Putamen (tissue), 1 donor: ENCODE measurements at regions not wholly inside any gene's neighbourhood (a gene's known extent, or its start where the extent isn't known, plus 50 kb on each side); places are given as distances from the start of the nearest gene placed in this dataset.

Source experiments
- DNase-seq: peaks from one replicate; pipeline ENCODE4 v3.0.0-alpha.2; 2016; ENCODE audit warnings: low spot score

DNA sequence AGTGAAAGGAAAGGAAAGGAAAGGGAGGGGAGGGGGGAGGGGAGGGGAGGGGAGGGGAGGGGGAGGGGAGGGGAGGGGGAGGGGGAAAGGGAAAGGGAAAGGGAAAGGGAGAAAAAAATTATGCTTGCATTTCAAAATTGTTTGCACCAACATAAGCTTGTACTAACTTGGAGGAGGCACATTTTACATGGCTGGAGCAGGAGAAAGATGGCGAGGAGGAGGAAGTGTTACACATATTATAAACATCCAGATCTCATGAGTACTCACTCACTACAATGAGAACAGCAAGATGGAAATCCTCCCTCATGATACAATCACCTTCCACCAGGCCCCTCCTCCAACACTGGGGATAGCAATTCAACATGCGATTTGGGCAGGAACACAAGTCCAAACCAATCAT is 660.2 kb upstream of the CDH2 start:
- DNase-seq, result no peak

DNA sequence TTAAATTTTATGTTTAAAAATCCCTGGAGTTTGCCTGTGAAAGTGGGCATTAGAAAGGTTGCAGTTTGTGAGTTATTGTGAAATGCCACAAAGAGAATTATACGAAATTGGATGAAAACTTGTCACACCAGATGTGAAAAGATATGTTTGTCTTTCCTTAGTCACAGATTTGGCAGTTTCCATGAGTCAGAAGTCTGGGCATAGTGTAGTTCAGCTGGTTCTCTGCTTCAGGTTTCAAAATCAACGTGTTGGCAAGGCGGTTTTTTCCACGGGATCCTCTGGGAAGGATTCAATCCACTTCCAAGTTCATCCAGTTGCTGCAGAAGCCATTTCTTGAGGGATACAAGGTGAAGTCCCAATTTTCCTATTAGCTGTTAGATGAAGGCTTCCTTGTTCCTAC is 658.0 kb upstream of the CDH2 start:
- DNase-seq, result no peak

DNA sequence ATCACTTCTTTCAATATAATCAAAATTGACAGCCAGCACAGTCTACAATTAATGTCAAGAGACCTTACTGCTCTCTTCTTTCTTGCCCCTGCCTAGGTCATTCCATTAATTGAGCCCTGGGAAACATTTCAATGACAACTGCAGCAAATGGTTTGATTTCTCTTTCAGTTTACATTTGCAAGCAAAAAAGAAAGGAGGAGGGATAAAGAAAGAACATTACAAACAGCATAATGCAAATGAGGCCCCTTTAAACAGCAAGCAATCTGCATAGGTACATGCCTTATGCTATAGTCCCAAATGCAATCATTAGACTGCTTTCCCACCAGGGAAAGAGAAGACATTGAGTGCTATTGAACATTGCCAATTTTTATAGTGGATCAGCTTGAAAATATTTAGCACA is 655.0 kb upstream of the CDH2 start:
- DNase-seq, result no peak

DNA sequence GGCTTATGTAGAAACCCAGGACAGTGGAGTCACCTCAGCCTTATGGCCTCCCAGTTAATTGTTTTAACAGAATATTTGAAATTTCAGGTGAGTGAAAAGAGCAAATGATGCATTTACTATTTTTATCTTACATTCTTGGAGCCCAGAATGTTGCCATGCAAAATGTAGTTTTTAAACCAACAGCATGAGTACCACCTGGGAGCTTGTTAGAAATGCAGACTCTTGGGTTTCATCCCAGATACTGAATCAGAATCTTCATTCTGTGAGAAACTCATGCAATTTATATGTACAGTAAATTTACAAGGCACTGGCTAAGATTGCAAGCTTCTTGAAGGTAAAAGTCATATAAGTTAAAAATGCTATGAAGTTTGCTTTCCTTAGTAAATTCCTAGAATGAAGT is 654.5 kb upstream of the CDH2 start:
- no peak for DNase-seq

DNA sequence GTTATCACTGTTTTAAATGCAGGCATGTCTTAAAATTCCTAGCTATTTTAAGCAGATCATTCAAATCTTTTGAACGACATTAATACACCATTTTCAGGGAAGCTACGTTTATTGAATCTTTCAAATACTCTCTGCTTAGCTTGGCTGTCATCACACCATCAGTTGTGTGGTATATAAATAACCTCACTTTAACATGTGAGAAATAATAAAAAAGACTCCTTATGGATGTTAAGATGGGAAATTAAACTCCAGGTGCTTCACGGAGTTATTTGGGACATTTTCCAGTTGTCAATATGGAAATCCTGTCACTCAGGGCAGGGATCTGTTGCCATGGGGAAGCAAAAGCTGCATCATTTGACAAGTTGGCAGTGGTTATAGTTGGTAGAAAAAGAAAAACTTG is 649.2 kb upstream of the CDH2 start:
- DNase-seq, result peak; percentile 34

DNA sequence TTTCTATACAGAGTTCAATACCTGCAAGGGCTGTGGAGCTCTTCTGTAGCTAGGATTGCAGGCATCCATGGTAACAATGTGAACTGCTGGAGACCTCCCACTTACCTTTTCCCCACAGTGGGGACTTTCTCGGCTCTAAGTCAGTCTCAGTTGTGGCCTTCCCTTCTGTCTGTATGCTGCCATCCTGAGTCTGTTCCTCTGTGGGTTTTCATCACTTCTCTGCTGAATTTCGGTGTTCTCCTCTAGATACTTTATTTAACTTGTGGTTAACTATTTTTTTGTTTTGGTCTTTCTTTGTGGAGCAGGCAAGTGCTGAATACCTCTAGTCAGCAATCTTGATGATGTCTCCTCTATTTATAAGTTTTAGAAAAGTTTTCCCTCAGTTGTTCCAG is 647.2 kb upstream of the CDH2 start:
- no peak for DNase-seq

DNA sequence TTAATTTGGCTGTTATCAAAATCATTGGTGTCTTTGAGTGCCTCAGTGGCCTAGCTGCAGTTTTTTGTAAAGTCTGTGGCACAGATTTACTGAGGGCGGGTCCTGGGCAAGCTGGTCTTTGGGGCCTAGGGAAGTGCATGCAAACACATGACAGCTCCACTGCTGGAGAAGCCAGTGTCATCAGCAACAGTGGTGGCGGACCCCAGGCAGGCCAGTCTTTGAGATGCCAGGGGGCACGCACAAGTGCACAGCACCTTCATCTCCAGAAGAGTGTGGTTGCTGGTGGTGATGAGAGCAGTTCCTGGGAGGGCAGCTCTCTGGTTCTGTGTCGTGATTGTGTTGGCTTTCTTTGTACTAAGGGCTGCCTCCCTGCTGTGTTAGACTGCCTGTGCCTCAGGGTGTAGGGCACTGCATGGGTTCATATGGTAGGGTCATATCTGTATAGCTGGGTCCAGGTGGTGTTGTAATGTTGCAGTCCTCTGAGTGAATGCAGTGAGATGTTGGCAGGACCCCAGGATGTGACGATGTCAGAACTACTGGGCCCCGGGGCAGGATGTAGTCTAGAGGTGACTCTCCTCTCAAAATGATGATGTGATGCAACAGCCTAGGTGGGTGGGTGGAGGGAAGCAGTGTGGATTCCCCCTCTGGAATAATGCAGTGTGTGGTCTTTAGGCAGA is 646.7 kb upstream of the CDH2 start:
- DNase-seq, result no peak

DNA sequence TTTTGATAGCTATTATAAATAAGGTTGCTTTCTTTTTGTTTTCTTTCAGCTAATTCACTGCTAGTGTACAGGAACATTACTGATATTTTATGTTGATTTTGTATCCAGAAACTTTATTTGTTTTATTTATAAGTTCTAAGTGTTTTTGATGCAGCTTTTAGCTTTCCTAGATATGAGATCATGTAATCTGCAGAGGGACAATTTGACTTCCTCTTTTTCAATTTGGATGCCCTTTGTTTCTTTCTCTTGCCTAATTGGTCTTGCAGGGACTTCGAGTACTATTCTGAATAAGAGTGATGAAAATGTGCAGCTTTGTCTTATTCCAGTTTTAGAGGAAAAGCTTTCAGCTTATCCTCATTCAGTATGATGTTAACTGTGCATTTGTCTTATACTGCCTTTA is 643.4 kb upstream of the CDH2 start:
- no peak for DNase-seq

DNA sequence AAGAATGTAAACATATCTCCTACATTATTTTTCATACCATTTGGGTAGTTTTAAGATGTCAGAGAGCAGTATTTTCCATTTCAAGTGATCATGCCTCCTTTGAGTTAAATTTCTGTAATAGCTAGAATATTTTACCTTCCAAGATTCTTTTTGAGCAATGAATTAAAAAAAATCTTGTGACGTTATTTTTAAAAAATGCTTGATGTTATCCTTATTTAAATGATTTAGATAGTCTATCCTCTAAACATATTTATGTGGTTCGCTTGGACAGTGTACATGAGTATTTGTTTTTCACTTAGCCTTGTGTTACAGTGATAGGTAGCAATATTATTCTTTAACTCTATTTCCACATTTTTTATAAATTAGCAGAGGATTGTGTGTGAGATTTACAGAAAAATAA is 639.2 kb upstream of the CDH2 start:
- DNase-seq, result no peak

DNA sequence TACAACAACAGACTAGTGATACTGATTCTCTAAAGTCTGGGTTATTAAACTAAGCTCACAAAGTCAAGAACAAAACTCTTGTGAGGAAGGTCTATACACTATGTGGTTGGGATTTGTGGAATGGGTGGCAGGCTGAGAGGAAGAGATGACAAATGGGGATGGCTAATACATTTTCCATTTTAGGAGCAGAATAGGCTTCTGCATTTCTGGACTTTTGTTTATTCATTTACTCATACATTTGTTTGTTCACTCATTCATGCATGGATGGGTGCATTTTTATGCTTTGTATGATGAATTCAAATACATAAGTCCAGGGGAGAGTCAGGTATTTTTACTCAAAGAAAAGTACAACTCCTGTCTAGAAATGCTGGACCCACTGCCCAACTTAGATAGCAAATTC is 637.4 kb upstream of the CDH2 start:
- DNase-seq, result no peak

DNA sequence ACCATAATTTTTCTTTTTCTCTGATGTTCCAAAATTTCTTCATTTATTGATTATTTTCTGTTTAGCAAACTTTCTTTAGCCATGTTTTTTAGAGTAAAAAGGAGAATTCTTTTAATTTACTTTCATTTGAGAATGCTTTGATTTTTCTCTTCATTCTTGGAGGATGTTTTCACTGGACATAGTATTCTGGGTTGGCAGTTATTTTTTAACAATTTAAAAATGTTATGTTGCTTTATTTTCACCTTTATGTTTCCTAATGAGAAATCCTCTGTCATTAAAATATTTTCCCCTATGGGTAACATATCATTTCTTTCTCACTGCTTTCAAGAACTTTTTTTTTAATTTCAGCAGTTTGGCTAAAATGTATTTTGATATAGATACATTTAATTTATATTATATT is 631.4 kb upstream of the CDH2 start:
- DNase-seq, result no peak

DNA sequence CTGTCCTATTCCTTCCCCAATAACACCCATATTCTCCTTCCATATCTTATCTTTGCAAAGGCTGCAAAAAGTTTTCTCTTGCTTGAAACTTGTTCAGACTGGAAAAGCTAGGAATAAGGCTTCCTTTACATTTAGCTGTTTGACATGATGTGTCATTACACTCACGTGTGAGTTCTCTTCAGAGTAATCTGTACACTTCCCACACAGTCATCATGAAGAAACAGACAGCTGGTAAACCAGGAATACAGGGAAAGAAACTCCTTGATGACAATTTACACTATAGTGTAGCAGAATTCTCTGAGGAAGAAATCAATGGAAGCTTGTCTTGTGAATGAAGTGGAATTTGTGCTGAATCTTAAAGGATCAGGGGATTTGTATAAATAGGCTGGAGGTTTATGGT is 628.6 kb upstream of the CDH2 start:
- no peak for DNase-seq

DNA sequence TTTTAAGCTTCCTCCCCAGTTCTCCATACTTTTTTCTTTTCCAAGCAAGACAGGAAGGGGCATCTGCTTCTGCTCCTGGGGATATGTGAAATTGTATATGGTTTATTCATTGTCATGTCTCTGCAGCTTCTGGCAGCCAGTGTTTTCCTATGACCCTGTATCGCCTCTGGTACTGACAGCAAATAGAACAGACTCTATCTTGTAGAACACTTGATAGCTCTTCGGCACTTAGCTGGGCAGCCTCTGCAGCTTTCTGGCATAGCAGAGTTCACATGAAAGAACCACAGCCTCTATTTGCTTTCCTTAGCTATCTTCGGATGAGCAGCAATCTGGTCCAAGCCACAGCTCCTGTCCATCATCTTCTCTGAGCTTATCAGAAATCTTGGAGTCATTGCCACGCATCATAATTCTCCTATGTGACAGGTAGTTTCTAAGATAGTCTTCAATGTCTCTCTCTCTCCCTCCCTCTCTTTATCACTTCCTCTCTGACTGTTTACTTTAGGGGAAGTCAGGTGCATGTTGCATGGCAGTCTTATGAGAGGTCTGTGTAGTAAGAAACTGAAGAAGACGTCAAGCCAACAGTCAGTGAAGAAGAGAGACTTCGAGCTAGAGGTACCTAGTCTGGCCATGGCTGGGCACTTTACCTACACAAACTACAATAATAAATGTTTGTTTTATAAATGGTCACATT is 627.7 kb upstream of the CDH2 start:
- DNase-seq, result no peak

DNA sequence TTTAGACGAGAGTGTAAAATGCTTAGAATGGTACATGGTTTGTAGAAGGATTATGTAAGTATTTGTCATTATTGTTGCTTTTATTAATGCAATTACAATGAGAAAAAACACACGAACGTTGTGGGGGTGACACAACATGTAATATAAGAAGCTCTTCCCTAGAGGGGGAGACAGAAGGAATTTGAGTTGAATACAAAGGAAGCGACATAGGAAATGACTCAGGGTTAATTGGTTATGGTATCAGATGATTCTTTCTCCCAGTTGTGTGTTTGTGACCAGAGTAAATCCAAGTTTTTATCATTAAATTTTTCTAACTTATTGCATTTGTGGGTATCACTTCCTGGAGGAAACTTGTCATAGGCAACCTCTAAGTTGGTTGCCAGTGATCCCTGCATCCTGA is 625.6 kb upstream of the CDH2 start:
- no peak for DNase-seq

DNA sequence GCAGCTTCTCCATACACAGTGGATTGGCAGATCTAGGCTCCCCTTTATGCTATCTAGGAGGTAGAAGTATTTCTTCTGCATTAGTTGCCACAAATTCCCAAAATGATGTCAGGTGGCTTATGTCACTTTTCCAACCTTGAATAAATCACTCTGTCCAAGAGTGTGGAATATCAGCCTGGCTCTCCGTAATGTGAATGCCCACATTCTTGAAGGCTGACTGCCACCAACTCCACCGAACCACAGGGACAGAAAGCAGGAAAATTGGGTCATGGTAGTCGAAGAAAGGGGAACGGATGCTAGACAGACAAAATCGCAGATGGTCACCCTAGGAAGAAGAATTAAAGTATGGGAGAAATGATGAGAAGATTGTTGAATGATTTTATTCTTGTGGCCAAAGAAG is 624.9 kb upstream of the CDH2 start:
- DNase-seq, result no peak

DNA sequence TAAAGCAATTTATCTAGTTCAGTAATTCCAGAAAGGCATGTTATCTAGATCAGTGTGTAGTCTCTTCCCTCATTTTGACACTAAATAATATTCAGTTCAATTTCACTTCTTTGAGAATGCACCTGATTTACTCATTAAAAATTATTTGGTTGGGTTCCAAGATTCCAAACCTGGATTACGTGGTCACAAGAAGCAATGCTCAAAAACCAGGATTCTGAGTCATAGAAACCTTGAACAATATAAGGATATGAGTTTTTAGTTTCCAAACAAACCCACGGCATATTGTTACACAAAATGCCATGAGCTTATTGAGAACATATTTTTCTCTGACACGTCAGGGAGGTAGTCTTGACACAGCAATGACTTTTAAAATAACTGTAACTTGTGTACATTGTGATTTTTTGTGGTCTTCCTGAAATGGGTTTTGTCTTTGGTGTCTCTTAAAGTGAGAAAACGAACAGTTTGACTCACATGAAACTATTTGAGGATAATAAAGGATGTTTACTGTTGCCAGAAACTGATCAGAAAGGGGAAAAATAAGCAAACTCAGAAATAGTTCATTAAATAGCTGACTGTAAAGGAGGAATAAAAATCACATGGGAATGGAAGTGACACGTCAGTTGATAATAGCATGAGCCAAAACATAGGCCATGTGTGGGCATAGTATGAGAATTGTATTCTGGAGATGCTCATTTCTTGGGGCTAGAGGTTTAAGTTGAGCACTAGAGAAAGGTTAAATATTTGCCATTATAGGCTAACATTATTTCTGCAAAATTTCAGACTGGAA is 617.7 kb upstream of the CDH2 start:
- no peak for DNase-seq

DNA sequence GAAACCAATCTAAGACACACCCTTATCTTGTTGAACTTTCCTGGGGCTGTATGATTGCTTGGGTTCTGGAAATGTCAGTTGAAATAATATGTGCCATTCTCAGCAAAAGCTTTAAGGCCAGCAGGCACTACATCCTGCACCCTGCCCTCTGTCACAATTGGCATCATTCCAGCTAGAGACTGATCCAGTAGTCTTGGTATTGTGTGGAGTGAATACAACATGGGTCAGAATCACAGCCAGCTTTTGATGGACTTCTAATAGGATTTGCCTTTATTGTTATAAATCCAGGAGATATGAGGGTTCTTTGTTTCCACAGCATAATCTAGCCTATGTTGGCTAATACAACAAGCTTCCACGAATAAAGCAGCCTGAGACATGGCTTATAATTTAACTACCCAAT is 617.0 kb upstream of the CDH2 start:
- DNase-seq, result no peak

DNA sequence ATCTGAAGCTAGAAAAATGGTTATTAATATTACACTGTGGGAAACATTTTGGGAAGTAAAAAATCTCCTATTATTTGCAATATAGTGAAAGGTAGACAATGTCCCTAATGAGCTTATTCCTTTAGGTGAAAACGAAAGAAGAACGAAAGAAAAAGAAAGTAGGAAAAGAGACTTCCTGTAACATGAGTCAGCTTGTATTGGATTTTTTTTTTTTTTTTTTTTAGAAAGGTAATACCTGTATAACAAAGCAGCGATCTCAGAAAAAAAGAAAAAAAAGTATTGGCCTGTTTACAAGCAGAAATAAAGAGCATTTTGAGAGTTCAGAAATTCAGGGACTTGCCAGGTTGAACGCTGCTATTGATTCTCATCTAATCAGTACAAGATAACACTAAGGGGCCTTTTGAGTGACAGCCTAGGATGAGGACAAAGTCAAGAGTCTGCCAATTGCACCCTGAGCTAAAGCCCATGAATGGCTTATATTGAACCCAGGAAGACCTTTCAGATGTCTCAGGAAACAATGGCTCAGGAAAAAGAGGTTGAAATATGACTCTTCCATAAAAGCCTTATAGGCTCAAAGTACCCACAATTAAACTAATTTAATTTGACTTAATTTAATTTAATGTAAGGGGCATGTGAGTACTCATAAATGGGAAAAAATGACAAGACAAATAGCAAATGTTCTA is 615.6 kb upstream of the CDH2 start:
- no peak for DNase-seq

DNA sequence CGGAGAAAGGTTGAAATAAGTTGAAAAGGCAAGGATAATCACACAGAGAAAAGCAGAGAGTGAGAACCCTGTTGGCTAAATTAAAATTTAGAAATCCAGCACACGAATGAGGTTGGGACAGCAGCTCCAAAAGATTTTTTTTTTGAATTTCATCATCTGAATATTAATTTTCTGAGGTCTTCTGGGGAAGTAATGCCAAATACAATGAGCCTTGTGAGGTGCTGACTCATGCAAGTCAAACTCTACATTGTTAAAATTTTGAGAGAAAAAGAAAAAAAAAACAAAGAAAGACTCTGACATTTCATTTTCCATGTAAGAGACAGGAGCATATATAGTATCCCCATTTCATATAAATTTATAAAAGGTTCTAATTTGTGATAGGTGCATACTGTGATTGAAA is 614.2 kb upstream of the CDH2 start:
- DNase-seq, result no peak

DNA sequence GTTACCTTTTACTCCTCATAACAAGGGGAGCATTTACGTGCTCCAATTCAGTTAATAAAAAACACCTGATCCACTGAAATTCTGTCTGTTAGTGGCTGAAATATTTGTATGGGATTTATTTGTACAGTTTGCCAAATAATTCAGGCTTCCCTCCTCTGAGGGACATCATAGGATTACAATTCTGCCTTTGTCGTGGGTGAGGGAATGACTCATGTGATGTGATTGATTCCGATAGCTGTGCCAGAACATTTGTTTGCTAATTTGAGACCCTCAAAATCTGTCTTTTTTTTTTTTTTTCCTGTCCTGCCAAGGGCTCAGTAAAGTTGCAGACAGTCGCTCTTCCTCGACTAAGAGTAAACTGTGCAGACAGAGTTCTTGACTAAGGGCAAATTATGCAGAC is 612.6 kb upstream of the CDH2 start:
- DNase-seq, result no peak

DNA sequence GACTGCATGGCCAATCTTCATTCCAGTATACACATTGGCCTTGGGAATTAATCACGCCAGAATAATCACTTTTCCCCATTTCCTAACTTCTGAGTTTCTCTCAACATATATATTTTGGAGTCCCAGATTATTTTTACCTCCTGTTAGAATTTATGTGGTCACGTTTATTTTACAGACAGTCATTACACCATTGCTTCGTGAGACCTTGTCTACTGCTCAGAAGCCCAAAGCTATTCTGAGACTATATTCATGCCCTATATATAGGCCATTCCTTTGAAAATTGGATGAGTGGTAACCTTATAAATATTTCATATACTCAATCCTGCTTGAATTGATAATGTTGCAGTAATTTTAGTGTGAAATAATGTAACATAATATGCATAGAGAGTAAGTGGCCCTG is 610.0 kb upstream of the CDH2 start:
- DNase-seq, result no peak

DNA sequence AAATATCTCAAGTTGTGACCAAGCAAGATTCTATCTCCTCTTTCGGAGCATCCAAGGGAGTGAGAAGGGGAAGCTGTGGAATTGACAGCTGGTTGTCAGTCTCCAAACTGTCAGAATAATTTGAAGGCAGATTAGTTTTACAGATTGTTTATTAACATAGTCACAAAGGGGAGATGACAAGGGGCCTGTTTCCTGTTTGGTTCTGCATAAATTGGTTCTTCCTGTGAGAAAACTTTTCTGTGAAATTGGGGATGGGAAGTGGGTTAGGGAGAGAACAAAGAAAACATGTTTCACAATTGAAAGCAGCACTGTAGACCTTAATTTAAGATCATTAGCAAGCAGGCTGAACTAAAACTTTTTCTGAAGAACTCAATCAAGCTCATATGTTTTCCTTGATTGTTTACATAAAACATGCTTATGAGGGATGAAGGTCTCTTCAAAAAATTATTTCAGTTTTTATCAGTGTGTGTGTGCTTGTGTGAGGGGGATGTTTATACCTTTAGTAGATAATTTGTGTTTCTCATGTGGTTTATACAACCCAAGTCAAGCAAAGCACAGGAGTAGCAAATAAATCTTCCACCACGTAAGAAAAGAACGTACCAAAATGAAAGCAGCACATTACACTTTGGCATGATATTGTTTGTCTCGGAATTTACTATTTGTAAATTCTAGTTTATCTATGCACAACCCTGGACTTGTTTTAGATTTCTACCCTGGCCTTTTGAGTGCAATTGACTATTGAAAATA is 604.9 kb upstream of the CDH2 start:
- DNase-seq, result no peak
